GM19240 (cell line): ENCODE measurements at regions not wholly inside any gene's neighbourhood (a gene's known extent, or its start where the extent isn't known, plus 50 kb on each side); places are given as distances from the start of the nearest gene placed in this dataset.

Source experiments
- DNase-seq: peaks from one replicate; pipeline ENCODE4 v3.0.0; 2011; ENCODE audit warnings: low spot score; ENCODE audit not compliant: insufficient read length

DNA sequence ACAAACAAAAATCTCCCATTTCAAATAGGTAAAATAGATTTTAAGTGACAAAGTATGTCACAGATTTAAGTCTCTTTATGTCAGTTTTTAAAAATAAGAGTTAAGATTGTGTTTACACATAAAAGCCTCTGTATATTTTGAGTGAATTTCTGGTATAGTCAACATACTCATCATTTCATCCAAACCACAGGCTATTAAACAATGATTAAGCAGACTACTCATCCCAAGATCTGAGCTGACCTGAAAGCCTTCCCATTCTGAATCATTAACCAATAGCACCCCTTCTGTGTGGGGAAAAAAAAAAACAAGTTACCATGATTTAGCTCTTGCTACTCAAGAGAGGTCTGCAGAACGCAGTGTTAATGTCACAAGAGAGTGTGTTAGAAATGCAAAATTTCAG is 284.4 kb upstream of the NBEA start:
- no peak for DNase-seq

- no peak for DNase-seq
These were observed 274.5 kb upstream of the NBEA start for GRCh38 chr13:34667286-34668218.

DNA sequence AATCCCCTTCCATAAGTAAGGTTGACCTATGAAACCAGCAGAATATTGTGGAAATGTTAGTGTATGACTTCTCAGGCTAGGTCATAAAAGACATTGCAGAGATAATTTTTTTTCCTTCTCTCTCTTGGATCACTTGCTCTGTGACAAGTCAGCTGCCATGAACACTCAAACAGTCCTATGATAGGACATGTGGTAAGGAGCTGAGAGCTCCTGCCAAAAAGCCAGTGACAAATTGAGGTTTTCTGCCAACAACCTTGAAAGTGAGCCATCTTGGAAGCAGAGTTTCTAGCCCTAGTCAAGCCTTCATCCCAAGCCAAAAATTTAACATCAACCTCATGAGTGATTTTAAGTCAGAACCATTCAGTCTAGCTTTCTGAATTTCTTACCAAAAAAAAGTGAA is 270.9 kb upstream of the NBEA start:
- DNase-seq = no peak

- no peak for DNase-seq
These were observed 269.4 kb upstream of the NBEA start for GRCh38 chr13:34672631-34673030.

- no peak for DNase-seq
These were observed 266.4 kb upstream of the NBEA start for GRCh38 chr13:34675626-34676025.

DNA sequence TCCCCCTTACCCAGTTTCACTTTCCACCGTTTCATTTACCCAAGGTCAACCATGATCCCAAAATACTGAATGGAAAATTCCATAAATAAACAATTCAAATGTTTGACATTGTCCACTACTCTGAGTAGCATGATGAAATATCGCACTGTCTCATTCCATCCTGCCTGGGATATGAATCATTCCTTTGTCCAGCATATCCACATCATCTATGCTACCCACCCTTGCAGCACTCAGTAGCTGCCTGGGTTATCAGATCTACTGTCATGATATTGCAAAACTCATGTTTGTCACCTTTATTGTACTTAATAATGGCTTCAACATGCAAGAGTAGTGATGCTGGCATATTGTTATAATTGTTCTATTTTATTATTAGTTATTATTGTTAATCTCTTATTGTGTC is 263.9 kb upstream of the NBEA start:
- no peak for DNase-seq

DNA sequence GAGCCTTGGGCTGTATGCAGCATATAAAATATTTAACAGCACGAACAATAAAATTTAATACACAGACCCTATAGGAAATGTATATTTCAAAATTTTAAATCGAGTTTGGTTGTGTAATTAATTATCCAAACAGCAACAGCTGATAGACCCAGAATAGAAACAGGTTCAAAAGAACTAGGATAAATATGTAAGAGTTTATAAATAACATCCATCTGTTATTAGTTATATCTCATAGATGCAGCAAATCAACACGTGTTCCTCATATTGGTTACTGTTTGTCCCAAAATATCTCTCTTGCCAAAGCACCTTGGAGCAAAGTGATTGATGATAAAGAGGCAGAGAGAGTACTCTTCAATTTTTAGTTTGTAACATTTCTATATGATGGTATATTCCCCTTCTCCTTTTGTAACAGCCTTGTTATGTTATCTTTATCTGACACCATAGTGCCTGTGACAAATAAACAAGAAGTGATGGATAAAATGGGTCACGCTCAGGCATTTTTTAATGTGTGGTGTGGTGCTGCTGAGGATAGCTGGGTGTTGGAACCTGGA is 260.6 kb upstream of the NBEA start:
- DNase-seq = no peak

DNA sequence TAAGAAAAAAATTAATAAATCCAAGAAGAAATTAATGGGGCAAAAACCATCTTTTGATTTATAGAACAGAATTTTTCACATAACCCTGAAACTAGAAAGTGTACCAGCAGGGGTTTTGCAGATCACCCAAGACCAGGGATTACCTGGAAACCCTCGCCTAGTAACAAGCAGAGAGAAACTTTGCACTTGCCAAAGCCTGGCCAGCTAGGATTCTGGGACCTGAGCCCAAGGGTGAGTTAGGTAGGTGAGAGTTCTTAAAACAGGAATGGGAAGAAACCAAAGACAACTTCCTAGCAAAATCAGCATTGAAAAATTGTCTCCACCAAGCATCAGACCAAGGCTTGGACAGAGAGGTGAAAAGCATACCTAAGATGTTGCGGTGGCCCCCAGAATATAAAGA is 247.0 kb upstream of the NBEA start:
- no peak for DNase-seq

DNA sequence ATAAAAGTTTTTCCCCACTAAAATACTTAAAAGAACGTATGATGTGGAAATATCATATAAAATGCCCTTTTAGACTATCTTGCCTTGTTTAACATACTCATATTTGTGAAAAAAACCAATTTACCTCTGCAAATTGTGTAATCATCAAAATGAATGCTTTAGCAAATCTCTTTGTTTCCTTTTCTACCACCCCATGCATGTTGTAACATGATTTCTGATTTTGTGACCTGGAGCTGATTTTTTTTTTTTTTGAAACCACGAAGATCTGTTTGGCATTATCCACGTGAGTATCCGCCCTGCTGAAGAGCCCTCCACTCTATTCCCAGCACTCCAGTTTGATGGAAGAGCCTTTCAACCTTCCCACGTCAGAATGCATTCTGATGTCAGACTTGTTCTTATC is 245.8 kb upstream of the NBEA start:
- no peak for DNase-seq

DNA sequence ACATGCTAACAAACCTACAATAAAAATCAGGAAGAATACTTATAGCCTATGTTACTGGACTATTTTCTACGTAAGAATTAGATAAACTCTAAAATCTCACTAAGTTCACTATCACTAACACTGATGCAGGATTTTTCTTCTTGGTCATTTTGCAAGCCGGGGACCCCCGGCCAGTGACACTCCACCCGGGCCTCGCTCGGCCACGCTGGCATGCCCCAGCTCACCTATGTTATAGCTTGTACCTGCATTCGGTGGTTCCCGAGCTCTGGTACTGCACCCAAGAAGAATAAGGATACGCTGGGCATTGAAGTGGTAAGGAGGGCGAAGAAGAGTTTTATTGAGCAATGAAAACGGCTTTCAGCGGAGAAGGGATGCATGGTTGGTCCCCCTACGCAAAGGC is 245.3 kb upstream of the NBEA start:
- no peak for DNase-seq

GRCh38 chr13:34698945-34699344 is 243.1 kb upstream of the NBEA start:
- DNase-seq = no peak

- DNase-seq = no peak
These were observed 241.9 kb upstream of the NBEA start for GRCh38 chr13:34700155-34700554.

DNA sequence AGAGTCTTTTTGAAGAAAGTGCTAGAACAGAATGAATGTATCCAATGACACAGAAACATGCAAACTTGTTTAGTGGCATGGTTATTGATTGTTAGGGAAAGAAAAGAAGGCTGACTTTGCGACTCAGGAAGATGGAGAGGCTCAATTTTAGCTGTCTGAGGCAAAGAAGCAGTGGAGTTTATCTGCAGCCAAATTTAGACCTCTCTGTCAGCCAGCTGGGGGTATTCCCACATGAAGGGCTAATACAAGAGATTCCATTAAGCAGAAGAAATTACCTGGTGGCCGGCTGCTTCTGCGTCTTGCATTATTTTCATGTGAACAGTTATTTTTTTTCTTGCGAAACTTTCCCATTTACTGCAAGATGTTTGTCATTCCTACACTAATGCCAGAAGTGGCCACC is 240.2 kb upstream of the NBEA start:
- DNase-seq = no peak

GRCh38 chr13:34708566-34709313 is 233.3 kb upstream of the NBEA start:
- DNase-seq = no peak

DNA sequence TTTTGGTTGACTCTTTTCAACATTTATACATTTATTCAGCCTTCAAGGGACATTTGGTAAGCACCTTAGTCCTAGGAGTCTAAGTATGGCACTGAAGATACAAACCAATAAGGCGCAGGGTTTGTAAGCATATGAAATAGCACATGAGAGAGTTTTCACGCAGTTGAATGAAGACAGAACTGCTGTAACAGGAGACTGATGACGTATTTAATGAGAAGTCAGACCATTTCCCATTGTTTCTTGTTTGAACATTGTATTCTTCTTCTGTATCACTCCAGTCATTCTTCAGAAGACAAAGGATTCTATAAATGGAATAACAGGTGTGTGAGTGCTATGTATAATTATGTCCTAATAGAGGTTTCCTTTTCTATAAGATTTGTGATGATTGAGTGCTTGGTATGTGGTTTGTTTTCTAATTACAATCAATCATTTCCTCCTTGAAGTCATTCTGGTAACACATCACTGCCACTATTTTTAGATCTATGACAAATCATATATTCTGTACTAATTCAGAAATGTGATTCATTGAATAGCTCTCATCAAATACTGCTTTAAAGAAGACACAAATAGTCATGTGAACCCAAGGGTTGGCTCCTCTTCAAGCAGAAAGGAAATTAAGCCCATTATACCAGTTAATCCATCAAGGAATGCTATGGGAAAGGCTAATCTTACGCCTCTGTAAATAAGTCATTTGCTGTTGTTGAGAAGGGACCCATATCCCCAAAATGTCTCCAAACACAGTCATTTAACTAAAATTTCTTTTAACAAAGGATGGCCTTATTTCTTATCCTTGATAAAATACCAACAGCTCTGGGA is 222.8 kb upstream of the NBEA start:
- no peak for DNase-seq

DNA sequence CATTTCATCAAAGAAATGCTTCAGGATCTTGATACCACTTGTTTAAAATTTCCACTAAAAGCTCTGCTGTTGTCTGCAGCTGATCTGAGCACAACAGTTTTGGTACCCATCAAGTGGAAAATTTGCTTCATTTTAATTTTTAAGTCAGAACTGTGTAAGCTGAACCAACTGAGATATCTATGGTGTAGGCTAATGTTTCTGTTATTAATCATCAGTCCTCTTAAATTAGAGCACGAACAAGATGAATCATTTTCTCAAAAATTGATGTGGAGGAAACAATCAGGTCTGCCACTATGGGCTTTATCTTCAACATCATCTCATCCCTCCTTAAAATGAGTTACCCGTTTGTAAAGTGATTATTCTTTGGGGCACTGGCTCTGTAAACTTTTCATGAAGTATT is 221.5 kb upstream of the NBEA start:
- no peak for DNase-seq

GRCh38 chr13:34721631-34722595 is 220.2 kb upstream of the NBEA start:
- DNase-seq = no peak

GRCh38 chr13:34722922-34723321 is 219.1 kb upstream of the NBEA start:
- no peak for DNase-seq

DNA sequence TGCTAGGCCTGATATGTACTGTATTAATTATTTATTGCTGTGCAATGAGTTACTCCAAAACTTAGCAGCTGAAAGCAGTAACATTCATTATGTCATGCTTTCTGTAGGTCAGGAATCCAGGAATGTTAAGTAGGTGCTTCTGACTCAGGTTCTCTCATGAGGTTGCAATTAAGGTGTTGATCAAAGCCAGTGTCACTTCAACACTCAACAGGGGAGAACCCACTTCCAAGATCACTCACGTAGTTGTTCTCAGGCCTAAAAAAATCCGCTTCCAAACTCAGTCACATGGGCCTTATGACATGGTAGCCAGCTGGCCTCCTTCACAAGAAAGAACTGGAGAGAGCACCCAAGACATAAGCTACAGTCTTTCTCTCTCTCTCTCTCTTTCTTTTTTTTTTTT is 211.1 kb upstream of the NBEA start:
- DNase-seq = no peak

GRCh38 chr13:34731486-34731885 is 210.6 kb upstream of the NBEA start:
- no peak for DNase-seq
